Hematopoietic multipotent progenitor cell treated with erythropoietin and hydrocortisone succinate and interleukin-3 and kit ligand, for 4 days (in vitro differentiated cells): ENCODE measurements at regions not wholly inside any gene's neighbourhood (a gene's known extent, or its start where the extent isn't known, plus 50 kb on each side); places are given as distances from the start of the nearest gene placed in this dataset.

Experiments
- DNase-seq: peaks from one replicate; pipeline ENCODE4 v3.0.0-alpha.2; 2015

DNA sequence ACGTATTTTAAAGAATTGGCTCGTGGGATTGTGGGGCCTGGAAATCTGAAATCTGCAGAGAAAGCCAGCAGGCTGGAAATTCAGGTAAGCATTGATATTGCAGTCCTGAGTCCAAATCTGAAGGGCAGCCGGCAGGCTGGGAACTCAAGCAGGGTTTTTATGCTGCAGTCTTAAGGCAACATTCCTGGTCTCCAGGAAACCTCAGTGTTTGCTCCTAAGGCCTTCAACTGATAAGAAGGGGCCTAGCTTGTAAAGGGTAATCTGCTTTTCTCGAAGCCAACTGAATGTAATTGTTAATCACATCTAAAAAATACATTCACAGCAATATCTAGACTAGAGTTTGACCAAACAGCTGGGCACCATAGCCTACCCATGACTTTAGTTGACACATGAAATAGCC is 154.4 kb downstream of the EFNB2 start:
- DNase-seq: no peak

DNA sequence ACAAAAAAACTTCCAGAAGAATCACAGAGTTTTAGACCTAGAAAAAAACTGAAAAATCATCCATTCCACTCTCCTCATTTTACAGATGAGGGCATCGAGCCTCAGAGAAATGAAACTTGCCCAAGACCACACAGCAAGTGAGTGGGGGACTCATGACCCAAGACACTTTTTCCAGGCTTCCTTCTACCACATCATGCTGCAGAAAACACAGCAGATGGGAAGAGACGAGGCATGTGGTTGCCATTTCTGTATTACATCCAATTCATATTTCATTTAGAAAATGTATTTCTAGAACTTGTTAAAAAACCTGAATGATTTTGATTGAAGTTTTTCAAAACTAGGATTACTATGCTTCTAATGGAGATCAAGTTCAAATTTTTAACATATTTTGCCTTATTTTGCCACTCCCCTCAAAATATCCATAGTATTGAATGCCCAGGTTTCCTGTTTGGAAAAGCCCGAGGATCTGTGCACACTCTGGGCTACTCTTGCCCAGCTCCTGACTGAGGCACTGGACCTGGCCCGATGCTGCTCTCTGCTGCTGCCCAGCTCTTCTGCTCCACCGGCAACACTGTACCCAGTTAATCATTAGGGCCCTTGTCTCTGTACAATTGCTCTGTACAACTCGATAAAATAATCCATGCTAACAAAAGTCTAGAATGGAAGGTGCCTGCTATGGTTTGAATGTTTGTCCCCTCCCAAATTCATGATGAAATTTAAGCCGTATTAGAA is 157.4 kb downstream of the EFNB2 start:
- no peak for DNase-seq

DNA sequence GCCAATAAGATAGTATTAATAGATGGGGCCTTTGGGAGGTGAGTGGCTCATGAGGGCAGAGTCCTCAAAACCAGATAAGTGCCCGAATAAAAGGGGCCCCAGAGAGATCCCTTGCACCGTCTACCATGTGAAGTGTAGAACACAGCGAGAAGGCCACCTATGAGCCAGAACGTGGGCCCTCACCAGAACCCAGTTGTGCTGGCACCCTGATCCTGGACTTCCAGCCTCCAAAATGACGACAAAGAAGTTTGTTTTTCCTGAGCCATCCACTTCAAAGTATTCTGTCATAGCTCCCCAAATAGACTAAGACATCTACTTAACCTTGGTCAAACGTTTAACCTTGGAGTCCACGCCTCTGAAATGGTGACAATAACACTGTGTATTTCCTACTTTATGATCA is 158.1 kb downstream of the EFNB2 start:
- DNase-seq: no peak

- no peak for DNase-seq
Observed at GRCh38 chr13:106376401-106377112, 158.9 kb downstream of the EFNB2 start.

DNA sequence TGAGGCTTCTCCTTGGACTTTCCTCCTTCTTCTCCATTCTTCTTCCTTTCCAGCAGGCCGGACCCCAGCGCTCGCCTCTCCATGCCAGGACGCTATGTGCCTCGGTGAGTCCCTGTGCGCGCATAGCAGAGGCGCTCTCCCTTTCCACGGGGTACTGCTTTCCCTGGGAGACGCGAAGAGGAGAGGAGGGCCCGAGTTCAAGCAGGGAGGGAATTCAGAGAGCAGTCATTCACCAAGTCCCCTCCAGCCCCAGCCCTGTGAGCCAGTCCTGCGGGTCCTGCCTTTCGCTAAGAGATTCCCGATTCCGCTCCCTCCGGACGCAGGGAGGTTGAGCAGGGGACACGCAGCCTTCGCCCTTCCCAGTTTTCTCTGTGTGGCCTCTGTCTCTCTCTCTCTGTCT is 160.4 kb downstream of the EFNB2 start:
- no peak for DNase-seq

- no peak for DNase-seq
Observed at GRCh38 chr13:106374631-106375030, 160.8 kb downstream of the EFNB2 start.

DNA sequence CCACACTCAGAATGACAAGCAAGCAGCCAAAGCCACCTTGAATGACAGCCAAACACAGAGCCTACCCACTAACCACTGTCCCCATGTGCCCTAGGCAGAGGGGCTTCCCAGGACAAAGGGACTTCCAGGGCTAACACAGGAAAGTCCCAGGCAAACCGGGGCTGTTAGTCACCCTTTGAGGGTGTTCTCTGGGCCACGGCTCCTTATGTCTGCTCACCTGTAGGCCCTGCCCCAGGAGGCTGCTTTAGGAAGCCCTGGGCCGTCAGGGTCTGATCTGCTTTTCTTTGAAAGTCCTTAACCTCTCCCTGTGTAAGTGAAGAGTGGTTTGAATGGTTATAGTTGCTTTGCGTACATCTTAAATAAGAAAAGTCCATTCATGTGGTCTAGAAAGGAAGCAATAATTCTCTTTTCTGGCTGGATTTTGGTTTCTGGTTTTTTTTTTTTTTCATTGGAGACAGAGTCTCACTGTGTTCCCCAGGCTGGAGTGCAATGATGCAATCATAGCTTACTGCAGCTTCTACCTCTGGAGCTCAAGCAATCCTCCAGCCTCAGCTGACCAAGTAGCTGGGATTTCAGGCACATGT is 161.4 kb downstream of the EFNB2 start:
- DNase-seq: peak; percentile 22

GRCh38 chr13:106373304-106373988 is 162.0 kb downstream of the EFNB2 start:
- no peak for DNase-seq

- DNase-seq: peak; percentile 28
Observed at GRCh38 chr13:106372199-106373155, 163.0 kb downstream of the EFNB2 start.

DNA sequence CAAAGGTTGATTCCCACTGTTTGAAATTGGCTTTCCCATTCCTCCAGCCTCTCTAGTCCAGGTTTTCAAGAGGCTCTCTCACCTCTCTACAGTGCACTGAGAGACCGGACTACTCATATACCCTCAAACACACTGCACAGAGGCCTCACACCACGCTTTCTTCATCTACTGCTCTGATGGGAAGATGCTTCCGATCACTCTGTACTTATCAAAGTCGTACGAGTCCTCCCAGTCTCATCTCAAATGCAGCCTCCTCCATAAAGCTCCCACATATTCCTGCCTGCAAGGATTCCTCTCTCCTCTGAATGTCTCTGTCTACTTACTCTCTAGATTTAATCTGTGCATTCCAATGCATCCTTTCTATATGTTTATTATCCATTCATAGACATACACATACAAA is 164.4 kb downstream of the EFNB2 start:
- no peak for DNase-seq

DNA sequence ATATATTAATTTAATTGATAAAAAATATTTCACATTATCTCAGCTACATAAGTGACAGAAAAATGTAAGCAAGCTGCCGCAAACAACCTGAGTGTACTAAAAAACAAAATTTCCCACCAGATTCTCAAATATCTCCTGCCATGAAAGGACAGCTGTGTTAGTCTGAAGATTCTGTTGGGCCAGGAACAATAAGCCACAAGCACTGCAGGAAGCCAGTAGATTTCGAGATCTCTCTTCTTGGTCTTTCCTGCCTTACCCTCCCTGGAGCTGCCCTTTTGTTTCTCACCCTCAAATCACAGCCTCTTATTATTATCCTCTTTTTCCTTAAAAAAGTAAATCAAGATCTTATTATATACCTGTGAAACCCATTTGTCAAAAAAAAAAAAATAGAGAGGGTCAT is 165.6 kb downstream of the EFNB2 start:
- no peak for DNase-seq

- no peak for DNase-seq
Observed at GRCh38 chr13:106369091-106369490, 166.4 kb downstream of the EFNB2 start.

- no peak for DNase-seq
Observed at GRCh38 chr13:106367361-106367971, 168.0 kb downstream of the EFNB2 start.

- DNase-seq: no peak
Observed at GRCh38 chr13:106362707-106363106, 172.8 kb downstream of the EFNB2 start.

DNA sequence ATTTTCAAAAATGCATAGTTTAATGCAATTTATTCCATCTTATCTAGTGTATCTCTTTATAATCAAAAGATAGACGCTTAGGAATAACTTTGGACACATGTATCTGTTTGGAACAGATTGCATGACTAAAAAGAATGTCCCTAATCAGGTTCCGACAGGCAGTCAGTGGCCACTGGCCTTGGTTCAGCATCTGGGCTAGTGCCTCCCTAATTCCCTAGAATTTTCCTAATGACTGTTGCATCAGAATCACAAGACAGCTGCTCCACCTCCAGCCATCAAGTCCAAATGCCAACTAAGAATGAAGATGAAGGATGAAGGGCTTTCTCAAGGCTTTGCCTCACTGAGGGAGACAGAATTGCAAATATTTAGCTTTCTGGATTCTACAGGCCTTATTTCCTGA is 173.8 kb downstream of the EFNB2 start:
- no peak for DNase-seq

DNA sequence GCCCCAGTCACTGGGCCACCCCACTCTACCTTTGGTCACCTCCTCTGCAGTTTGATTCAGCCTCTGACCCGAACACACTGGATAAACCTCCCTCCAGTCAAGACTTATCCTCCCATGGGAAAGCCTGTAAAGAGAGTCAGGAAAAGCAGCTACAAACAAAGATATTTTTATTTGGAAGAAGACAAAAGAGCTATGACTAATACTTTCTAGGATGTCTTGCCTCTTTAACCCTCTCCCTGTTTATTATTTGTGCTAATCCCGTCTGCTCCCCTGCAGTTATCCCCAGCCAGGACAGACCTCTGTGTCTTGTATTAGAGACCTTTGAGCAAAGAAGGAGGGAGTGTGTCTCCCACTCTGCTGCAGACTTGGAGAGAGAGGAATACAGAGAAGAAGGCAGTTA is 178.3 kb downstream of the EFNB2 start:
- no peak for DNase-seq

DNA sequence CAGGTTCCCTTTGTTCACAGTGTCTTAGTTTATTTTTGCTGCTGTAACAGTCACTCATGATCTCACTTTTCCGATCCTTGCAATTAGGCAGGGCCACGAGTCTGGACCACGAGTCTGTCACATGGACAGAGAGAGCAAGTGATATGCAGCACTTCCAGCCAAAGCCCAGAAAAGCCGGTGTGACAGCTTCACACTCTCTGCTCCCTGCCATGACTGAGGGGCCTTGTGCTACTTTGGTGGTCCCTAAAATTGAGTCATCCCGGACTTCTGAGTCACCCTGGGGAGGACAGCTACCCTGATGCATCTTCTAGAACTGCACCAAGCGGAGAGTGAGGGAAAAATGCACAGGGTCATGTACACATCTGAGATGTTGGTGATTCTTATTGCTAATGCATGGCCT is 179.6 kb downstream of the EFNB2 start:
- DNase-seq: no peak

GRCh38 chr13:106354961-106355360 is 180.5 kb downstream of the EFNB2 start:
- DNase-seq: no peak

- no peak for DNase-seq
Observed at GRCh38 chr13:106352850-106353249, 182.6 kb downstream of the EFNB2 start.

DNA sequence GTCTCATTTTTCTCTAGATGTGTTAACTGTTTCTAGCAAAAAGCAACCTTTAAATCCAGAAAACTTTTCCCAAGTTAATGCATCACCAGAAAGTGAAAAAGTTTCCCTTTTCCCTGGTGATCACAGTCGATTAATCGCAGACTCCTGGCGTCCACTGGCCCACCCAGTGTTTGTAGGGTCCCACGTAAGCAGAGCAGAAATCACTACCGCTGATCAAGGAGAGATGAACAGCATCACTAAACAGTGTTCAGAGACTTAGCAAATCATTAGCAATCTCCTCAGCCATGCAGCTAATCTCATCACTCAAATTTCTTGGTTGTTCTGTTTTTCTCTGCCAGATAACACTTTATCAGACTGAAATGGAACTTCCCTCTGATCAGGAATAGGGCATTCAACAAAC is 184.2 kb downstream of the EFNB2 start:
- no peak for DNase-seq

GRCh38 chr13:106350208-106350607 is 185.3 kb downstream of the EFNB2 start:
- no peak for DNase-seq
